ENCODE measurements at regions not wholly inside any gene's neighbourhood (a gene's known extent, or its start where the extent isn't known, plus 50 kb on each side); places are given as distances from the start of the nearest gene placed in this dataset.

GRCh38 chr2:60321816-60322215, 231.6 kb downstream of the BCL11A start:
- no peak for DNase-seq (ENCODE audit: low read depth in 2 of 2)

- DNase-seq (ENCODE audit: low read depth in 2 of 2), result no peak
These were observed 232.7 kb downstream of the BCL11A start for GRCh38 chr2:60320724-60321123.

- no peak for DNase-seq (ENCODE audit: low read depth in 2 of 2)
These were observed 234.4 kb downstream of the BCL11A start for GRCh38 chr2:60319031-60319547.

DNA sequence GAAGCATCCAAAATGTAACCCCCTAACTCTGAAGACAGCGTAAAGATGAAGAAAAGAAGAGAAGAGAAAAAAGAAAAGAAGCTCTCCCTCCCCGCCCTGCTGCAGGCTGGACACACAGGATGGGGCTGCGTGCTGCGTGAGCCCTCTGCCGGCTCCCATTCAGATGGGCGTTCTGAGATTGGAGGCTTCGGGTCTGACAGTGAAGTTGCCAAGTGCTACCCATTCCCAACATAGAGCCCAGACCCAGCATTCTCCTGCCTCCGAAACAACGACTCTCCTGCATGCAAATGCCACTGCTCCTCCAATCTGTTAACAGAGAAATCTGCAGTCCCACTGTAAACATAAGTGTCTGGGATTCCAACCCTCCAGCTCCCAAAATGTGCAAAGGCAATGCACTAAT, 234.9 kb downstream of the BCL11A start:
- no peak for DNase-seq (ENCODE audit: low read depth in 2 of 2)

DNA sequence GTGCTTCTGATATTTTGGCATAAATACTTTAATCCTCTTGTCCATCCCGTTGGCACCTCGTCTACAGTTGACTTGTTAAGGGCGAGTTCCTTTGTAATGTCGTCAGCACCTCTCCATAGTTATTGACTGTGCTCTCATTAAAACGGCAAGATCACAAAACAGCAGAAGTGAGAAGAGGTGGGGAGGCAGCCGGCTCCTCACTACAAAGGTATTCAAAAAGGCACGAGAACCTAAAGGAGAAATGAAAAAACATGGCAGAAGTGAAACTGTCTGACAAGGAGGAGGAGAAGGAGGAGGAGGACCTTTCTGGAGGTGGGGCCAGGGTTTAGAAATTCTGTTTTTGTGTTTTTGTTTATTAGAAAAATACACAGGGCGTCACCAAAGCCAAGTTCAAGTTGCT, 235.6 kb downstream of the BCL11A start:
- no peak for DNase-seq (ENCODE audit: low read depth in 2 of 2)

DNA sequence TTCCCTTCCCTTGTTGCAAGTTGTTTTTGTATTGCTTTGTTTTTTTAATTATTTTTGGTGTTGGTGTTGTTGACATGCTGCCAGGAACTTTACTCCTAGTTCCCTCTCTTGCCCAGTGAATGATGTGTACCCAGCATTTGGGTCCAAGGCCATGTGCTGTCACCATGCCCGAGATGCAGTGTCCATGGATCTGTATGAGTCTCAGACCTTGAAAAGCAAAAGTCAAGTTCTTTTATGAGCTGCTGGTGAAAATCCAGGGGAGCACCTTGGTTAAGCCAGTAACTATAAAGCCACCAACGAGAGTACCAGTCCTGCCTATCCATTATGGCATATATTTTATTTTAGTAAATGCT, 236.4 kb downstream of the BCL11A start:
- no peak for DNase-seq (ENCODE audit: low read depth in 2 of 2)

DNA sequence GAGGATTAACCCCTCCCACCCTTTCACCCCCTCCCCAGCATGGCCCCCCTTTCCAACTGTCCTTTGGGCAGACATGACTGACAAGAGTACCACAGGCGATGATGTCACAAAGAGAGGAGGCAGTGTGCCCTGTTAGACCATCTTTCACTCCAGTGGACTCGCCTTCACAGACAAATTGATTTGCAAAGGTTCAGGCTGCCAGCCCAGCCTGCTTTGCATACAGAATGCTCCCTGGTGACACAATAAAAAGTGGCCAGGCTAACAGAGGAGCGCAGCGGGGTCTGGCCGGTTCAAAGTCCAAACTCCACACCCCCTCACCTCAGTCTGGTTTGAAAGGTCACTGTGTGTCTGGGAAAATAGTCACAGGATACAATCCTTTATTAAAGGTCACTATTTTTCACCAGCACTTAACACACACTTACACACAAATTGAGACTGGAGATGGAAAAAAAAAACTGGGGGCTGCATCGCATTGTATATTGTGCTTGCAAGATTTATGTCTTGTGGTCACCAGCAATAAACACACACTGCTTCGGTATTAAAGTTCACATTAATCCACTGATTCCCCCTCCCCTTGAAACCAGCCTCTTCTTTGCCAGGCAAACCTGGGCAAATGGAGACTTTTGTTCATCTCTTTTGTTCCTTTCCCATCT, 236.9 kb downstream of the BCL11A start:
- no peak for DNase-seq (ENCODE audit: low read depth in 2 of 2)

DNA sequence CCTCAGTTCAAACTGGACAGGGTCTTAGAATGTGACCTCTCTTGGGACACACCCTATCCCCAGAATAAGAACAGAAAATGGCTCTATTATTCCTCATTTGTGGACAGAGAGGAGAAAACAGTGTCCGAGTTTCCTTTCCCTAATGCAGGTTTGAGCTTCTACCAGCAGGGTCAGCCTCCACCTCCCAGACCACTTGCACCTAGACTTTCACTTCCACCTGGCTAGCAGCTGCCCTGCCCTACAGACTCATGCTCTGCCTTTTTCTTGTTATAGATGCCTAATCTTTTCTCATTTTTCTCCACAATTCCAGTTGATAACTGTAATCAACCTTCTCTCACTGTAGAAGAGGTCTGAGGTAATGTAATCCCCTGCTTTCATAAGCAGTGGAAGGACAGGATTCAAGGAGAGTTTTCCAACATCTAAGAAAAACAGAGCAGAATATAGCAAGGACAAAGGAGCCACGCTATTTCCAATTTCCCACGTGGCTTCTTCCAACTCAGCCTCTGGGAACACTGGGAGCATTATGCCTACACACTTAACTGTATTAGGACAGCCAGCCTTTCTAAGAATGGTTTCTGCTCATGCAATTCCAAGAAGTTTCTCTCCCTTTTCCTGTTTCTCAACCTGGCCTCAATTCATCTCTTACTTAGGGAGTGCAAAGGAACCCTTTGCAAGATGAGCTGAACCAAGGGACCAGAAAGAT, 239.8 kb downstream of the BCL11A start:
- no peak for DNase-seq (ENCODE audit: low read depth in 2 of 2)

- no peak for DNase-seq (ENCODE audit: low read depth in 2 of 2)
These were observed 240.8 kb downstream of the BCL11A start for GRCh38 chr2:60312618-60313017.

DNA sequence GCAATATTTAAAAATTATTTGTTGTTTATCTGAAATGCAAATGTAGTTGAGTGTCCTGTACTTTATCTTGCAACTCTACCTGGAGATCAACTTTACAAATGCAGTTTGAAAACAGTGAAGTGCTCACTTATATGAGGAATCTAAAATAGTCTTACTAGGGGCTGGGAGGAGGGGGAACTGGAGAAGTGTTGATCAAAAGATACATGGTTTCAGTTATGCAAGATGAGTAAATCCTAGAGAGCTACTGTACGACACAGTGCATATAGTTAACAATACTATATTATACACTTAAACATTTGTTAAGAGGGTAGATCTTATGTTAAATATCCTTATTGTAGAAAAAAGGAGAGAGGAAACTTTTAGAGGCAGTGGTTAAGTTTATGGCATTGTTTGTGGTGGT, 241.9 kb downstream of the BCL11A start:
- no peak for DNase-seq (ENCODE audit: low read depth in 2 of 2)

- no peak for DNase-seq (ENCODE audit: low read depth in 2 of 2)
These were observed 243.4 kb downstream of the BCL11A start for GRCh38 chr2:60309941-60310660.

DNA sequence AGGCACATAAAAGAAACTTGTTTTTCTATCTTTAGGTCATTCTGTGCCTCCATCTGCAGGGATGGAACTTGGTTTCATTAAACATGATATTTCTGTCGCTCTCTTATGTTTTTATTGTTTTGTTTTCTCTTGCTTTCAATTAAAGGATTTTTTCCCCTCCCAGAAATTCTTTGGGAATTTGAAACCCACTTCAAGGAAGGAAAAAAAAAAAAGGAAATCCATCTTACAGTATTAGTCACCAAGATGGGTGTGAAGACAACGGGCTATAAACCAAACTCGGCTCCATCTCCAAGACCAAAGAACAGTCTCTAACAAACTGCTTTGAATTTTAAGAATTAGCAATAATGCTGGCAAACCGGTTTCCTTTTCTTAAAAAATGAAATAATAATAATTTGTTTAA, 244.1 kb downstream of the BCL11A start:
- no peak for DNase-seq (ENCODE audit: low read depth in 2 of 2)

- DNase-seq (ENCODE audit: low read depth in 2 of 2), result no peak
These were observed 247.1 kb downstream of the BCL11A start for GRCh38 chr2:60306267-60306861.

DNA sequence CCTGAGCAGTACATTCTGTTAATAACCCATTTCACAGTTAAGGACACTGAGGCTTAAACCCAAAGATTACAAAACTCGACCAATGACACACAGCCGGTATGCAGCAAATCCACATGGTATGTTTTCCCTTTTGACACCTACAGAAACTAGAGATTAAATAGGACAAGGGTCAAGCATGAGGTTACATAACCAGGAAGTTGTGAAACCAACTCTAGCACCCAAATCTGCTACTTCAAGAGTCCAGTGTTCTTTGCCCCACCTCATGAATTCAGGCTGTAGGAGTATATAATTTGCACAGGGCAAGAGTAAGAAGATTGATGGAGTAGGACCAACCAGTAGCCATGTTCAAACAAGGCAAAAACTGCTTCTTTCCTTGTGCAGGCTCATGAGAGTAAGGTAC, 249.8 kb downstream of the BCL11A start:
- DNase-seq (ENCODE audit: low read depth in 2 of 2), result no peak

DNA sequence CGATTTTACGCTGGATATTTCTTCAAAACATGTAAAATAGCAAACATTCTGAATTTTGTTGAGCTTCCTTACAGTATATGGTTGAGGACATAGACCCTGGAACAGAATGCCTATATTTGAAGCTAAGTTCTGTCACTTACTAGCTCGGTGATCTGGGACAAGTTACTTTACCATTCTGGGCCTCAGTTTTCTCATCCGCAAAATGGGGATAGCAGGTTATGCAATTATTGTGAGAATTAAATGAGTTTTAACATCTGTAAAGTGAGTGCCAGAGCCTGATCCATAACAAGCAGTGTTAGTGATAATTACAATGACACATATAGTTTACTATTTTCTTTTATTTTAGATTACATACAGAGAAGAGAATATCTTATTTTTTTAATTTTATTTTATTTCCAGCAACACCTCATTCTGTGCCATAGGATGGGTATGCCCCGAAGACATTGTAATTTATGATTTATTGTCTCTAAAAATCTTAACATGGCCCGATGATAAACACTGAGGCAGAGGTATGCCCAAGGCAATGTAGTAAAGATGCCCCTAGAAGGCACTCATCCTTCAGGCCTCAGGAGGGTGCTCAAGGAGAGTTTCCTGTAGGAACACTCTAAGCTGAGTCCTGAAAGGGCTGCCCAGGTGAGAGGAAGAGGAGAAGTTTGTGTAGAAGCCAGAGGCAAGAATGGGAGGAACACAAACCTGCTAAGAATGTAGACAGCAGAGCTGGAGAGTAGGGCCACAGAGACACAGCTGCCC, 250.9 kb downstream of the BCL11A start:
- no peak for DNase-seq (ENCODE audit: low read depth in 2 of 2)

DNA sequence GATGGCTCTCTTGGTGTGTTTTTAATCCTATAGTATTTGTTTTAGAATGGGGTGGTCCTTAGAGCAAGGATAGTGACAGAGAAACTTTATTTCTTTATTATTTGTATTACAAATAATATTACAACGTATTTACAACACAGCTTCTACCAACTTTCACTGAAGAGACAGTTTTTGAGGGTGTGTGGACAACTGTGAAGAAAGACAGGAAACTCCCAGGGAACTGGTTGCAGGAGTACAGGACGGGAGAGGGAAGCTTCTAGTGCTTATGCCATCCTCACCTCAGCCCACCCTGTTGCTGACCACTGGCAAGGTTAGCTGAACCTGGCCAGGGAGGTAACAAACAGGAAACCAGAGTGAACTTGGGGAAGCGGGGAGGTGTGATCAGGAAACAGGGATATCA, 251.7 kb downstream of the BCL11A start:
- no peak for DNase-seq (ENCODE audit: low read depth in 2 of 2)

DNA sequence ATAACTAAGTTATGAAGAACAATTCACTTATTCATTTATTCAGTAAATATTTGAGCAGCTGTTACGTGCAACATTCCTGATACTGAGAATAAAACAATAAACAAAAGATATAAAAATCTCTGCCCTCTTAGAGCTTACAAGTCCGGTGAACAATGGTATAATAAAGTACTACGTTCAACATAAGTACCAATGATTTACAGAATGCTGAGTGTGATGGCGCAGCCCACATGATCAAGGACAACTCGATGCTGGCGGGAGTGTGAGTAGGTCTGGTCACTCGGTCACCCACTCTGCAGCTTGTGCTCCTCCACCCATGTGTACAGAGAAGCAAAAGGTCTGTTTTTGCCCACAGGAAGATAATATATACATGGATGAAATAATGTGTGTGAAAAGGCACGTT, 254.3 kb downstream of the BCL11A start:
- DNase-seq (ENCODE audit: low read depth in 2 of 2), result no peak

DNA sequence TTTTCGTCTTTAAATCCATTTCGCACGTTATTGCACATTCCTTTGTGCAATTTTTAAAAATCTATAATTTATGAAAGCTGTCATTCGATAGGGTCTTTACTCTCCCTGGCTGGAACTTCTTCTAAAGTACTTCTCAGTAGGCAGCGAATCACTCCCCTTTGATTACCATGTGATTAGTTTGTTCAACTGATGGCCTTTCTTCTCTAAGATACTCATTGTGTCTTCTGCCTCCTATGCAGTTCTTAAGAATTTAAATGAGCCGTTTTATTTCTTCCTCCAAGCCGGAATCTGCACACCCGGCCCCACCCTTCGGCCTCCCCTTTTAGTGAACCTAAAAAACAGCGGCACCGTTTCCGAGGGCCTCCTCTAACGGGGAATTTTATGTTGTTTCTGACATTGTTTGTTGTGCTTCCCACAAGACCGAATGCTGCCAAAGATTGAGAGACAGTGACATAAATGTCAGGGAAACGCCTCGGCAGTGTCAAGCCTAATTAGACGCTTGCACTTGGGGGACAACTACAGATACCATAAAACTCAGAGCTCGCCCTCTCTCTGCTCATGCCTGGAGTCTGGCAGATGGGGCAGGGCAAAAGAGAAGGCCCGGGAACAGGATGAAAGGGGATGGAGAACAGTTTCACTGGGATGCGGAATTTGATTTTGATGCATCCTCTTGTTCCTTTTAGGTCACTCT, 255.3 kb downstream of the BCL11A start:
- no peak for DNase-seq (ENCODE audit: low read depth in 2 of 2)

GRCh38 chr2:60297296-60298005, 256.0 kb downstream of the BCL11A start:
- no peak for DNase-seq (ENCODE audit: low read depth in 2 of 2)

DNA sequence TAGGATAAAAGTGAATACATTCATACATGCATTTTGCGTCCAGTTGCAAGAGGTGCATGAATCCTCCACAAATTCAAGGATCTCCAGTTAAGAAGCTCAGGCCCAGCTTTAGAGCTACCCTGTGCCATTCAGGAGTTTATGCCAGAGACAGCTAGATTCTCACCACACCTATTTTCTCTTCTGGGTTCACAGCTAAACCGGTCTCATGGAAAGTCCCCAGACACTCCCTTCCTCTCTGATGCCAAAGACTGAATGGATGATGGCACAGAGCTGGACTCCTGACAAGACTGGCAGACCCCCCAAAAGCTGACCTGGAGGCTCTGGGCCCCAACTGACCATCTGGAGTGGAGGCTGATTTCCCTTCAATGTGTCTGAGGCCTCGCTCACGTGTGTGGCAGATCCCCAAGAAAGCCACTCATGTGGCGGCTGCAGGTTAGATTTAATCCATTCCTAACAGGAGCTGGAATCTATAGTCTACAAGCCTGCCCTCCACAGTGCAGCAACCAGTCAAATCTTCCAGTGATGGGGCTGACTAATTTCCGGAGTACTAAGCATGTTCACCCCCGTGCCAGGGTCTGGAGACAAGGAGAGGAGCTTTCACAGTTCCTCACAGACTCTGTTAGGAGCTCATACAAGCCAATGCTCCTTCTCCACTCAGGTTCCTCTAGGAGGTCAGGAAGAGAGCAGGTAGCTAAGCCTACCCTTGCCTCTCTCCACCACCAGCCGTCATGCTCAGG, 257.1 kb downstream of the BCL11A start:
- no peak for DNase-seq (ENCODE audit: low read depth in 2 of 2)

All from stimulated activated CD4-positive, alpha-beta T cell treated with anti-CD3 and anti-CD28 coated beads, Interleukin-1b, Interleukin-23, amount 100 ng/mL, for 4 hours (primary cell).